NCI-H1417 treated with DMSO at 0.1 percent for 48 hours (cell line): ENCODE measurements at regions not wholly inside any gene's neighbourhood (a gene's known extent, or its start where the extent isn't known, plus 50 kb on each side); places are given as distances from the start of the nearest gene placed in this dataset.

Experiments used
- DNase-seq: peaks from one replicate; lab custom pipeline; 2025; lab: John Stamatoyannopoulos, UW

- no peak for DNase-seq
Observed at GRCh38 chr13:64446372-64446771, 2783.8 kb downstream of the PCDH9 start.

DNA sequence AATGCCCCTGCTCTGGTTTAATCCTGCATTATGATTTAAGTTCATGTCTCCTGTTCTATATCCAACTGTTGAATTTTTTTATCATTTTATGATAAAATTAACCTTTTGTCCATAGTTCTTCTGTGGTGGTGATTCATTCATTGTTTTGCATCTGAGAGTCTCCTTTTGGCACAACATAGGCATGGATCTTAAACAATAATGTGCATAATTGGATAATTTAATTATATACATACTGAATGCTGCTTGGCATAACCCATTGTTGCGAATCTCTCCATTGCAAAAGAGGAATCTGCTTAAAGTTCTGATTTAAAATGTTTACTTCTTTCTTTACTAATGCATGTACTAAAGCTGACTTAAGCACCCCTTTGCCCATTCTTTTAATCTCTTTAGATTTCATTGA is 2788.4 kb downstream of the PCDH9 start:
- no peak for DNase-seq

- DNase-seq = no peak
Observed at GRCh38 chr13:64438084-64438483, 2792.1 kb downstream of the PCDH9 start.

- no peak for DNase-seq
Observed at GRCh38 chr13:64429691-64430090, 2800.4 kb downstream of the PCDH9 start.

- no peak for DNase-seq
Observed at GRCh38 chr13:64428196-64428595, 2801.9 kb downstream of the PCDH9 start.

GRCh38 chr13:64423467-64423866 is 2806.7 kb downstream of the PCDH9 start:
- DNase-seq = no peak

DNA sequence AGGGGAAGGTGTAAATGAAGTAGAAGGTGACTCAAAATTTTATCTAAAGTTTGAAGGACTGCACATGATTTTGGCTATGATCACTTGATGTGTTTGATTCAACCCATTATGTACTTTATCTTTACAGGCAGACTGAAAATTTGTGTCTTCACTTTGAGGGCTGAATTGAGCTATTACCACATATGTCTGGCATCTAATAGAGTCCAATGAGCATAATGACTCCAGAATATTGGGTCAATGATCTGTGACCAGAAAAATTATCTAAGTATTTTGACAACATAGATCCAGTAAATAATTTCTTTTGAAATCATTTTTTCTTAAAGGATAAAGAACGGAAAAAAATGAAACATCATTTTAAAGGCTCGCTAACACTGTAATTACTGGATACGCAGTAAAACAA is 2810.0 kb downstream of the PCDH9 start:
- DNase-seq = no peak

DNA sequence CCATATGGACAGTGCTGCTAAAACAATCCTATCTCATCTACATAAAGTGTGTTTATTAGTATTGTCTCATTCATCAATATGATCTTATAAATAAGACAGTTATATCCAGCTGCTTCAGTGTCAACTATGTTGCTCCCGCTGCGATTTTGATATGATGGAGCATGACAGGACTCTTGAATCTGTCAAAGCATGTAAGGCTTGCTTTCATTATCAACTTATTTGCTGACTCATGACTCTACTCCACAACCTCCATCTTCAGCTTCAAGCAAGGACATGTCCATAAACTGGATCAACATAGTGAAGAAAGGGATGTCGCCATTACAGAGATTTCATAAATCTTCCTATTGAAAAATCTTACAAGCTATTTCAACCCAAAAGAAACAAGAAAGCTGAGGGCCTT is 2812.6 kb downstream of the PCDH9 start:
- no peak for DNase-seq

GRCh38 chr13:64414381-64414780 is 2815.8 kb downstream of the PCDH9 start:
- no peak for DNase-seq

DNA sequence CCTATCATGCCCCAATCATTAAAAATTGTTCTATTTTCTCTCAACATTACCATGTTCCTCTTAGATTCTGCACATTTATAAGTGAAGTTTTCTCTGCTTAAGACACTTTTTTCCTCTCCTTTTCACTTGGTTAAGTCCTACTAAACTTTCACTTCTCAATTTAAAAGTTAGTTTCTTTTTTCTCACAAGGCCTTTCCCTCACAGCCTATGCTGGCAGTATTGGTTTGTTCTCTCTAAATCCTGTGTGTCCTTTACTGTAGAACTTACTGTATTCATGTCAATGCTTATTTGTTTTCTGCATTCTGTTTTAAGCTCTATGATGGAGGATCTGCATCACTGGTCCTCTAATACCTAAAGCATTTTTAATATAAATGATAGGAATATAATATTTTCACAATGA is 2816.6 kb downstream of the PCDH9 start:
- DNase-seq = no peak

GRCh38 chr13:64410276-64411053 is 2819.7 kb downstream of the PCDH9 start:
- no peak for DNase-seq

- DNase-seq = no peak
Observed at GRCh38 chr13:64397701-64398100, 2832.4 kb downstream of the PCDH9 start.

GRCh38 chr13:64377606-64378005 is 2852.5 kb downstream of the PCDH9 start:
- DNase-seq = no peak

DNA sequence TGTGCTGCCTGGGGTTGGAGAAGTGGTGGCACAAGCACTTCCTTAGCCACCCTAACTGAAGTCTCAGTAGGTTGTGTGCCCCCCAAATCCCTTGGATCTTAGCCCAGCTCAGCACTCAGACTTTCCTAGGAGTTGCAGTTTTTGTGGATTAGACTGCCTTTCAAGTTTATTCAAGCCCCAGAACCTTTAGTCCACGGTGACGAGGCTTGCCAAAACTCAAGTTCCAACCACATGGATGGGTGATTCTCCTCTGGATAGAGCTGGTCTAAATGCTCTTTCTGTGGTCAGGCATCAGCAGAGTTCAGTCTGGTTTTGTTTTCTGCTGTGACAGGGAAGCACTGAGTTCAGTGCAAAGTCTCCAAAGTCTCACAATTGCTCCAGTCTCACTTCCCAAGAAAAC is 2858.7 kb downstream of the PCDH9 start:
- DNase-seq = no peak

DNA sequence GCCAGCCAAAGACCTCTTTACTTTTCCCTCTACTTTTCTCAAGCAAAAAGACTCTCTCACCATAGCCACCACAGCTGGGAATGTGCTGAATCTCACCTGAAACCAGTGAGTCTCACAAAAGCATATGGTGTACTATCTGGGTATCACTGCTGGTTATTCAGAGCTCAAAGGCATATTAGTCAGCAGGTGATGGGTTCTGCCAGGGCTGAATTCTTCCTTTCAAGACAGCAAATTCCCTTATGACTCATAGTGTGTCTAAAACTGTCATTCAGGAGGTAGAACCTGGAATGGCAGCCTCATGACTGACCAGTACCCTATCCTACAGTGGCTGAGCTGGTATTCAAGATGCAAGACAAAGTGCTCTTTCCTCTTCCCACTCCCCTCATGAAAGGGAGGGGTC is 2859.1 kb downstream of the PCDH9 start:
- no peak for DNase-seq

DNA sequence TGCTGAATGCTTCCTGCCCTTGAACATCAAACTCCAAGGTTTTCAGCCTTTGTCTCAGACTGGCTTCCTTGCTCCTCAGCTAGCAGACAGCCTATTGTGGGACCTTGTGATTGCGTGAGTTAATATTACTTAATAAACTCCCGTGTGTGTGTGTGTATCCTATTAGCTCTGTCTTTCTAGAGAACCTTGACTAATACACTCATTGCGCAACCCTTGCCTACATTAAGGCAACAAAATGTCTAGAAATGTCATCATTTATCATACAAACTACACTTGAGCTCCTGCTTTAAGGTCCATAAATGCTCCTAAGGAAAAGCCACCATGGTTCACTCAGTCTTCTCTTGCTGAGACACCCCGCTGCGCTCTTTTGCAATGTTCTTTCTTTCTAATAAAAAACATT is 2861.0 kb downstream of the PCDH9 start:
- no peak for DNase-seq

DNA sequence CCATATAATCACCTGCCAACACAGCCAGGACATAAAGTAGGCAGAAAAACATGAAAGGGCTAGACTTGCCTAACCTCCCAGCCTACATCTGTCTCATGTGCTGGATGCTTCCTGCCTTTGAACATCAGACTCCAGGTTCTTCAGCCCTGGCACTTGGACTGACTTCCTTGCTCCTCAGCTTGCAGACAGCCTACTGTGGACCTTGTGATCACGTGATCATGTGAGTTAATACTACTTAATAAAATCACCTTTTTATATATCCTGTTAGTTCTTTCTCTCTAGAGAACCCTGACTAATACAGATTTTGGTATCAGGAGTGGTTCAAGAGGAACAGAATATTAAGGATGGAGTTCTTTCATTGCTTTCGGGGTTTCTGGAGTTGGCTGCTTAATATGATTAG is 2867.6 kb downstream of the PCDH9 start:
- no peak for DNase-seq

DNA sequence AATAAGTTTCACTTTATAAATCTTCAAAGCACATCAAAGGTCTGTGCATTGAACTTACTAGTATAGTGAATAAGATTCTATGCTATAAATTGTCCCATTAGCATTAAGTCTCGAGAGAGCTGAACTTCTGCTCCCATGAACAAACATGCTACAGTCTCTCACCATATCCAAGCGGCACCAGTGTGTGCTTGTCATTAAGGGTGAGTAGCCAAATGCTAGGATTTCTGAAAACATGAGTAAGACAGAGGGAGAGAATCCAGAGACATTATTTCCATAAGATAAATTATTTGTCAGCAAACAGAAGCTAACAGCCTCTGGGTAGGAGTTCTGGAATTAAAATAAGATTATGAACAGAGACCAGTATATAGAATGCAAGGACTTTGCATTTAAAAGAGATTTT is 2882.5 kb downstream of the PCDH9 start:
- no peak for DNase-seq

DNA sequence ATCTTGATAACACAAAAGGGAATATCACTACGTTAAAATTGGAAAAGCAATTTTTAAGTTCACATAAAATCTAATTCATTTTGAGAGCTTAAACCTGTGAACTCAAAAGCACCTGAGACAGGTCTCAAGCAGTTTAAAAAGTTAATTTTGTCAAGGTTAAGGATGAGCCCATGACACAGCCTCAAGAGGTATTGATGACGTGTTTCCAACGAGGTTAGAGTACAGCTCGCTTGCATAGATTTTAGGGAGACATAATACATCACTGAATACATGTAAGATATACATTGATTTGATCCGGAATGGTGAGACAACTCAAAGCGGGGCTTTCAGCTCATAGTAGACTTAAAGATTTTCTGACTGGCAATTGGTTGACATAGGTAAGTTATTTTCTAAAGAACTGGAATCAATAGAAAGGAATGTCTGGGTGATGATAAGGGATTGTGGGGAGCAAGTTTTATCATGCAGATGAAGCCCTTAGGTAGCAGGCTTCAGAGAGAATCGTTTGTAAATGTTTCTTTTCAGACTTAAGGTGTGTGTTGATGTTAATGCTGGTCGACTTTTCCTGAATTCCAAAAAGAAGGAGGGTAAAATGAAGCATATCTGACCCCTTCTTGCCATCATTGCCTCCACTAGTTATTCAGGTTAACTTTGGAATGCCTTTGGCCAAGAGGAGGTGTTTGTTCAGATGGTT is 2890.6 kb downstream of the PCDH9 start:
- DNase-seq = no peak

- DNase-seq = no peak
Observed at GRCh38 chr13:64338671-64339070, 2891.5 kb downstream of the PCDH9 start.

- DNase-seq = no peak
Observed at GRCh38 chr13:64333888-64334287, 2896.2 kb downstream of the PCDH9 start.

DNA sequence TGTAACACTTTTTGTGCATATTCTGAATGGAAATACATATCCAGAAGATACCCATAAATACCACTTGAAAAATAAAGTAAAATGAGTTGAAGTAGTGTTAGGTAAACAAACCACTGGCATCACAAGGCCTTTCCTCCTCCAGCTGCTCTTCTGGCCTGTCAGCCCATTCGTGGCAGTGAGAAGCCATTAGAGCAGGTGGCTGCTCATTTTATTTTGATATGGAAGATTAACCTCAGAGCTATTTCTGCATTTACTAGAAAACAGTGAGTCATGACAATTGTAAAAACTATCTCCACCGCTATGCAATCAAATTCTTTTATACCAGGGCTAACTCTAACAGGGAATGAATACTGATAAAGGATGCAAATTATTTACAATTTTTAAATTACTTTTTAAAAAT is 2898.1 kb downstream of the PCDH9 start:
- DNase-seq = peak; percentile 36

DNA sequence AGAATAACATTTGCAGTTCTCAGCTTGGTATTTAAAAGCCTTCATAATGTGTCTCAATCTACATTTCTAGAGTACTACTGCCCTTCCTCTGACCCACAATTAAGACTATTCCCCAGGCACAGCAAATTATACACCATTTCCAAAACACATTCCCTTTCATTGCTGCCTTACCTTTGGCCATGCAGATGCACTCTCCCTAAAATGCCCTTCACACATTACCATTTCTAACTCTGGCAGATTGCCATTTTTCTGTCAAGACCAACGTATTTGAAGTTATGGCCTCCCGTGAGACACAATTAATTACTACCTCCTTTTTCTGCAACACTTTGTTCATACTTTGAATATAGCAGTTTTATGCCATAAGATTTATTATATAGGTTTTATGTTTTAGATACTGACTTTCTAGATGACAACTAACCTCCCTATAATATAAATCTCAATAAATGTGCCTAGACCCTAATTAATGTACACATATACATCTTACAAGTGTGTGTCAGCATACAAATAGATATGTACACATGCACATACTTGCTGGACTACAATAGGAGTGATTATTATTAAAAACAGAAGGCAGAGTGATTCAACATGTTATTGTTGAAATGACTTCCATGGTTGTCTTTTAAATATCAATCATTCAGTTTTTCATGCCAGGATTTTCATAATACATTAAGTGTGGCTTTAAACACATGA is 2902.5 kb downstream of the PCDH9 start:
- peak; percentile 100 for DNase-seq
